Stimulated activated CD4-positive, alpha-beta T cell treated with anti-CD3 and anti-CD28 coated beads, Interleukin-4, amount 100 ng/mL, for 48 hours (primary cell): ENCODE measurements at regions not wholly inside any gene's neighbourhood (a gene's known extent, or its start where the extent isn't known, plus 50 kb on each side); places are given as distances from the start of the nearest gene placed in this dataset.
"Not testable (repeated sequence)": the region's sequence is repeated elsewhere in the genome, so short reads cannot be mapped to it uniquely, and the experiment has no call there.

Source experiments
- DNase-seq, 2 donors: peaks; one replicate each; pipeline ENCODE4 v3.0.0-alpha.2; 2020; ENCODE audit warnings: low read depth in 2 of 2

- no peak for DNase-seq
Observed at GRCh38 chr7:94174375-94174774, 170.2 kb upstream of the BET1 start.

- DNase-seq: no peak
Observed at GRCh38 chr7:94174956-94175355, 170.8 kb upstream of the BET1 start.

- no peak for DNase-seq
Observed at GRCh38 chr7:94176694-94177200, 172.6 kb upstream of the BET1 start.

GRCh38 chr7:94177441-94177840 lies 173.3 kb upstream of the BET1 start:
- no peak for DNase-seq

GRCh38 chr7:94178230-94178629 lies 174.1 kb upstream of the BET1 start:
- no peak for DNase-seq

GRCh38 chr7:94179466-94179865 lies 175.3 kb upstream of the BET1 start:
- DNase-seq: no peak

- DNase-seq: no peak
Observed at GRCh38 chr7:94182066-94182465, 177.9 kb upstream of the BET1 start.

- DNase-seq: no peak
Observed at GRCh38 chr7:94182721-94183120, 178.6 kb upstream of the BET1 start.

GRCh38 chr7:94183289-94183749 lies 179.2 kb upstream of the BET1 start:
- no peak for DNase-seq

- DNase-seq: no peak
Observed at GRCh38 chr7:94183891-94184290, 179.7 kb upstream of the BET1 start.

- DNase-seq: no peak
Observed at GRCh38 chr7:94188350-94188749, 184.2 kb upstream of the BET1 start.

- DNase-seq: no peak
Observed at GRCh38 chr7:94190599-94191061, 186.5 kb upstream of the BET1 start.

- DNase-seq: not testable (repeated sequence)
Observed at GRCh38 chr7:94194426-94194825, 190.3 kb upstream of the BET1 start.

GRCh38 chr7:94195201-94195600 lies 191.0 kb upstream of the BET1 start:
- no peak for DNase-seq

GRCh38 chr7:94195813-94196212 lies 191.7 kb upstream of the BET1 start:
- DNase-seq: no peak

GRCh38 chr7:94205529-94205928 lies 189.2 kb upstream of the COL1A2 start:
- DNase-seq: no peak

- DNase-seq: no peak
Observed at GRCh38 chr7:94206295-94206694, 188.4 kb upstream of the COL1A2 start.

GRCh38 chr7:94212160-94212559 lies 182.5 kb upstream of the COL1A2 start:
- DNase-seq: no peak

GRCh38 chr7:94216944-94217461 lies 177.7 kb upstream of the COL1A2 start:
- DNase-seq: no peak

- DNase-seq: no peak
Observed at GRCh38 chr7:94217766-94218165, 176.9 kb upstream of the COL1A2 start.

- no peak for DNase-seq
Observed at GRCh38 chr7:94222516-94222915, 172.2 kb upstream of the COL1A2 start.

GRCh38 chr7:94223375-94224084 lies 171.2 kb upstream of the COL1A2 start:
- no peak for DNase-seq

- no peak for DNase-seq
Observed at GRCh38 chr7:94228223-94228622, 166.5 kb upstream of the COL1A2 start.
